Left renal pelvis (tissue), 4 donors: ENCODE measurements at regions not wholly inside any gene's neighbourhood (a gene's known extent, or its start where the extent isn't known, plus 50 kb on each side); places are given as distances from the start of the nearest gene placed in this dataset.
"Not testable (repeated sequence)": the region's sequence is repeated elsewhere in the genome, so short reads cannot be mapped to it uniquely, and the experiment has no call there.

Experiments
- DNase-seq, 4 donors: peaks; one replicate each; pipeline ENCODE4 v3.0.0-alpha.2; 2013; ENCODE audit warnings: low read depth in 4 of 4, low spot score in 3 of 4

- DNase-seq, result no peak
Observed at GRCh38 chrX:139475432-139475831, 55.1 kb upstream of the F9 start.

GRCh38 chrX:139461945-139462344 lies 68.6 kb upstream of the F9 start:
- not testable (repeated sequence) for DNase-seq

DNA sequence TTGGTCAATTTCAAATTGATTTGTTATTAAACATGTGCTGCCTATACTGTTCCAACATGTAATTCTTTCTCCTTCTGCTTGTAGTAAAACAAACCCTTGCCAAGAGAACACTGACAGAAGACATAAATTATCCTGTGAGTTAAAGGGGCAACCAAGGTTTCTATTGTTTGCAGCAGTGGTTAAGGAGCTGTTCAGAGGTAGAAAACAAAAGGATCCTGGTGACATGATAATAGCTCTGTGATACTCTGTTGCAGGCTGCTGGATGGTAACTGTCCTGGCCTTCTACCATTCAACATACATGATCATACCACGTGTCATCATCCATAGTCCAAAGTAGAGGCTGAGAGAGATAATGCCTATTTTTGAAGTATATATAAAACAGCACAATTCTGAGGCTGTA lies 75.8 kb upstream of the F9 start:
- no peak for DNase-seq

- DNase-seq, result no peak
Observed at GRCh38 chrX:139448996-139449395, 81.5 kb upstream of the F9 start.

DNA sequence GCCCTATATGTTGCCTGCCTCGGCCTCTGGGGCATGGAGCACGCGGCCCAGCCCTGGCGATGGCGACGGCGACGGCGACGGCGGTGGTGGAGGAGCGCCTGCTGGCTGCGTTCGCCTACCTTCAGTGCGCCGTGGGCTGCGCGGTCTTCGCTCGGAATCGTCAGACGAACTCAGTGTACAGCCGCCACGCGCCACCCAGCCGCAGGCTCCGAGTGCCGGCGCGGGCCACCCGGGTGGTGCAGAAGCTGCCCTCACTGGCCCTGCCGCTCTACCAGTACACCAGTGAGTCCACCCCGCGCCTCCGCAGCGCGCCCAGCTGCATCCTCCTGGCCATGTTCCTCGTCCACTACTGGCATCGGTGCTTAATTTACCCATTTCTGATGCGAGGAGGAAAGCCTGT lies 83.7 kb upstream of the F9 start:
- no peak for DNase-seq

DNA sequence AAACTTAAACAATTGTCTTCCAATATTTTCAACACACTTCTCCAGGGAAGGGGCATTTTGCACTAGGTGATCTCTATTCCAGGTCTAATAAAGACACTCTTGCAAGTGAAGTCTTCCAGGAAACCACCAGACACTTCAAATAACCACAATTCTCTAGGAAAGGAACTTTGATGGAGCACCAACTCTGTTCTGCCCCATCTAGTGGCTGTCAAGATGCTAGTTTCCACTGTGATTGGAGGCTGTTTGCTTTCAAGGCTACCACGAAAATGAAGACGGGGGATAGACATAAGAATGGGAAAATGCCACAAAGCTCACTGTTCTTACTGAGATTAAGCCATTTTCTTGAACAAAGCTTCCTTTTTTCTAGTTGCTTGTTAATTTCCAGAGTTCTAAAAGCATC lies 100.6 kb upstream of the F9 start:
- no peak for DNase-seq

DNA sequence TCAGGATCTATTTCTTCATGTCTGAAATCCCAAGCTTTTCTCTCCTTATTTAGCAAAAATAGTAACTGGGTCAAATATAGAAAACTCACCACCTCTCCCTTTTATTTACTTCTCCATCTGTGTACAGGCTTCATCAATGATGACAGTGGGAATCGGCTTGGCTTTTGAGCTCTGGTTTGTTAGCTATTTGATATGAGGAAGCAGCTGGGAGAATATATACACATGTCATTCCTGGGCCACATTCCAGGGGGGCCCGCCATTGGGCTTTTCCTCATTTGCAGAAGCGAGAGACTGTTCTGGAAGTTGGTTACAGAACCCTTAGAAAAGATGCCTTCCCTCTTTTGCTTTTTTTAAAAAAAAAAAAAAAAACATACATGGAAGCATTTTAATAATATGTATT lies 107.4 kb upstream of the F9 start:
- DNase-seq, result no peak

DNA sequence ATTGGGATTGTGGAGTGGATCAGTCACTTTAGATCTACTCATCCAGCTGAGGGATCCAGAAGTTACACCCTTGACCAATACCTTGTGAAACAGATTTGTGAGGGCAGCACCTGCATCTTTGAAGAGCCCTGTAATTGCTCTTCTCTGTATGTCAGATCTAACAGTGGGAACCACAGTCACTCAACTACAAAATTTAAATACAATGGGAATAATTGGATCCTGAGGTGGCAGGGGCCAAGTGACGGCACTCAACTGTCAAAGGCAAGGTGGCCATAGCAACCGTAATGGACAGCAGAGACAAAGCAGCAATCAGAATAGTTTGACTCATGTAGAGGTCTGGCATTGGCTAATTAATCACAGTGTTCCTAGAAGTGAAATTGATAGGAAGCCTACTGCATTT lies 132.3 kb upstream of the F9 start:
- DNase-seq, result not testable (repeated sequence)

DNA sequence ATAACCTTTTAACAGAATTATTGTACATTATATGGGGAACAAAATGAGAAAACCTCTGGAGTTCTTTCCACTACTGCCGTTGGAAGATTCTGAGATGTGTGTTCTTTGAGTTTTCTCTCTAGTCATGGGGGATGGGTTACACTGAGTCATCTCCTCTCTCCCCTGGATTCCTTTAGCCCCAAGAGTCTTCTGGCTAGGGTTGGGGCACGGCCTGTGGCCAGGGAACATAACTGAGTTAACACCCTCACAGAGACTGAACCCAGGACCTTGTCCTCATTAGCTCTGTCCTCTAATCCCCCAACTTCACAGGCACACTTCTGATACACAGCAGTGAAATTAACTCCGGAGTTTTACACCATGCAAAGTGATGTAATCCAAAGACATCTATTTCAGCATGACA lies 142.3 kb upstream of the F9 start:
- no peak for DNase-seq

GRCh38 chrX:139382529-139382928 lies 148.0 kb upstream of the F9 start:
- DNase-seq, result no peak

- DNase-seq, result not testable (repeated sequence)
Observed at GRCh38 chrX:139376547-139376946, 154.0 kb upstream of the F9 start.

- DNase-seq, result no peak
Observed at GRCh38 chrX:139360356-139360755, 170.2 kb upstream of the F9 start.

- not testable (repeated sequence) for DNase-seq
Observed at GRCh38 chrX:139342594-139342991, 187.9 kb upstream of the F9 start.

DNA sequence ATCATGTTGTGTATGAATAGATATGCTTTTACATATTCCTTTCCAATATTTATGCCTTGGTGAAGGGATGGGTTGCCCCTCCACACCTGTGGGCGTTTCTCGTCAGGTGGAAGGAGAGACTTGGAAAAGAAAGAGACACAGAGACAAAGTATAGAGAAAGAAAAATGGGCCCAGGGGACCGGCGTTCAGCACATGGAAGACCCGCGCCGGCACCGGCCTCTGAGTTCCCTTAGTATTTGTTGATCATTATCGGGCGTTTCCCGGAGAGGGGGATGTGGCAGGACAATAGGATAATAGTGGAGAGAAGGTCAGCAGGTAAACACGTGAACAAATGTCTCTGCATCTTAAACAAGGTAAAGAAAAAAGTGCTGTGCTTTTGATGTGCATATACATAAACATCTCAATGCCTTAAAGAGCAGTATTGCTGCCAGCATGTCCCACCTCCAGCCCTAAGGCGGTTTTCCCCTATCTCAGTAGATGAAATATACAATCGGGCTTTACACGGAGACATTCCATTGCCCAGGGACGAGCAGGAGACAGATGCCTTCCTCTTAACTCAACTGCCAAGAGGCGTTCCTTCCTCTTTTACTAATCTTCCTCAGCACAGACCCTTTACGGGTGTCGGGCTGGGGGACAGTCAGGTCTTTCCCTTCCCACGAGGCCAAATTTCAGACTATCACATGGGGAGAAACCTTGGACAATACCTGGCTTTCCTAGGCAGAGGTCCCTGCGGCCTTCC lies 188.5 kb upstream of the F9 start:
- not testable (repeated sequence) for DNase-seq

- no peak for DNase-seq
Observed at GRCh38 chrX:139332441-139332840, 198.1 kb upstream of the F9 start.

DNA sequence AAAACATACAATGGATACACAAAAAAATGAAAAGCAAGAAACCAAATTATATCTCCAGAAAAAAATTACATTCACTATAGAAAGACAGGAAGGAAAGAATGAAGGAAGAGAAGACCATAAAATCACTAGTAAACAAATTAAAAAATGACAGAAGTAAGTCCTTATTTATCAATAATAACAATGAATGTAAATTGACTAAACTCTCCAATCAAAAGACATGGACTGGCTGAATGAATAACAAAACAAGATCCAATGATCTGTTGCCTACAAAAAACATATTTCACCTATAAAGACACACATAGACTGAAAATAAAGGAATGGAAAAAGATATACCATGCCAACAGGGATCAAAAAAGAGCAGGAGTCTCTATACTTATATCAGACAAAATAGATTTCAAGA lies 203.2 kb upstream of the F9 start:
- no peak for DNase-seq

DNA sequence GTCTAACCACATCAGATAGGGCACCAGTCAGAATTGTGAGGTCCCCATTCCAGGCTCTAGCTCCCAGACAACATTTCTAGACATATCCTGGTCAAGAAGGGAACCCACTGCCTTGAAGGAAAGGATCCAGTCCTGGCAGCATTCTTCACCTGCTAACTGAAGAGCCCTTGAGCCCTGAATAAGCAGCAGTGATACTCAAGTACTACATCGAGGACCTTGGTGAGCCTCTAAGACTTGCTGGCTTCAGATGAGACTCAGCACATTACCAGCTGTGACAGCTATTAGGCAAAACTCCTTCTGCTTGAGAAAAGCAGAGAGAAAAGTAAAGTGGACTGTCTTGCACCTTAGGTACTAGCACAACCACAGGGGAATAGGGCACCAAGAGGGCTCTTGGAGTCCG lies 205.8 kb upstream of the F9 start:
- DNase-seq, result no peak

- DNase-seq, result not testable (repeated sequence)
Observed at GRCh38 chrX:139320661-139321354, 209.7 kb upstream of the F9 start.

- DNase-seq, result not testable (repeated sequence)
Observed at GRCh38 chrX:139306675-139307074, 223.9 kb upstream of the F9 start.

DNA sequence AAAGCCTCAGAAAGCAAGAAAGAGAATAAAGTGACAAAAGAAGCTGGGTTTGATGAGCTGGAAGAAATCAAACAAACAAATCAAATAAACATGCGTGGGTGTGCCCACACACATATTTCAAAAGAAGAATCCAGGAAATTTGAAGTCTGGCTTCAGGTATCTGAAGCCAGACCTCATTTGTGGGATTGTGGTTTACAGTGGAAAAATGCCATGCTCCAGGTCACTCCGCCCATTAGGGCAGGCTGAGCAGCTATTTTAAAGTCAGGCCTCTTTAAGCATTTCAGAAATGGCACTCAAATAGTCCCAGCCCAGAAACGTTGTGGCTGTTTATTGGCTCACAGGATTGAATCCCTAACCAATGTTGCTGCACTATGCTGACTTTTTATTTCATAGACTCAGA lies 226.1 kb upstream of the F9 start:
- no peak for DNase-seq

- no peak for DNase-seq
Observed at GRCh38 chrX:139299309-139299708, 231.2 kb upstream of the F9 start.

GRCh38 chrX:139298437-139298836 lies 232.1 kb upstream of the F9 start:
- no peak for DNase-seq
